Astrocyte (in vitro differentiated cells and primary cell): ENCODE measurements at regions not wholly inside any gene's neighbourhood (a gene's known extent, or its start where the extent isn't known, plus 50 kb on each side); places are given as distances from the start of the nearest gene placed in this dataset.

Experiments
- CTCF ChIP-seq: IDR thresholded peaks from 2 replicates; pipeline ENCODE4 v1.5.1; 2011; ENCODE audit warnings: low read depth, mild to moderate bottlenecking, inconsistent platforms, low read length, moderate library complexity; ENCODE audit not compliant: insufficient read depth
- EZH2 ChIP-seq: IDR thresholded peaks from 2 replicates; pipeline ENCODE4 v1.6.1; 2012; ENCODE audit warnings: mild to moderate bottlenecking, low read length, inconsistent platforms; ENCODE audit not compliant: insufficient read depth

GRCh38 chr6:119881416-119881815 lies 531.9 kb upstream of the MAN1A1 start:
- TF ChIP-seq CTCF = no peak
- TF ChIP-seq EZH2 = no peak
